SK-N-DZ (cell line): ENCODE measurements at regions not wholly inside any gene's neighbourhood (a gene's known extent, or its start where the extent isn't known, plus 50 kb on each side); places are given as distances from the start of the nearest gene placed in this dataset.
"Not testable (repeated sequence)": the region's sequence is repeated elsewhere in the genome, so short reads cannot be mapped to it uniquely, and the experiment has no call there.

Experiments
- DNase-seq: peaks from one replicate; pipeline ENCODE4 v3.0.0-alpha.2; 2015; ENCODE audit warnings: low spot score

GRCh38 chr5:105934171-105934570, 1736.6 kb downstream of the EFNA5 start:
- DNase-seq: no peak

GRCh38 chr5:105931881-105932421, 1738.8 kb downstream of the EFNA5 start:
- no peak for DNase-seq

GRCh38 chr5:105929858-105930257, 1740.9 kb downstream of the EFNA5 start:
- no peak for DNase-seq

- no peak for DNase-seq
These were observed 1746.4 kb downstream of the EFNA5 start for GRCh38 chr5:105924366-105924765.

GRCh38 chr5:105922574-105922973, 1748.2 kb downstream of the EFNA5 start:
- DNase-seq: no peak

GRCh38 chr5:105922080-105922479, 1748.7 kb downstream of the EFNA5 start:
- DNase-seq: peak; percentile 16

- no peak for DNase-seq
These were observed 1753.5 kb downstream of the EFNA5 start for GRCh38 chr5:105917189-105917588.

GRCh38 chr5:105907016-105907415, 1763.7 kb downstream of the EFNA5 start:
- no peak for DNase-seq

- no peak for DNase-seq
These were observed 1765.3 kb downstream of the EFNA5 start for GRCh38 chr5:105905392-105905791.

GRCh38 chr5:105903069-105903468, 1767.7 kb downstream of the EFNA5 start:
- DNase-seq: peak; percentile 90

- DNase-seq: no peak
These were observed 1771.0 kb downstream of the EFNA5 start for GRCh38 chr5:105899726-105900125.

GRCh38 chr5:105898183-105898582, 1772.6 kb downstream of the EFNA5 start:
- no peak for DNase-seq

- no peak for DNase-seq
These were observed 1785.5 kb downstream of the EFNA5 start for GRCh38 chr5:105885266-105885665.

GRCh38 chr5:105882956-105883481, 1787.7 kb downstream of the EFNA5 start:
- DNase-seq: no peak

GRCh38 chr5:105878402-105878801, 1792.3 kb downstream of the EFNA5 start:
- no peak for DNase-seq

GRCh38 chr5:105877592-105877991, 1793.1 kb downstream of the EFNA5 start:
- no peak for DNase-seq

GRCh38 chr5:105874316-105874715, 1796.4 kb downstream of the EFNA5 start:
- DNase-seq: no peak

GRCh38 chr5:105872569-105873270, 1798.0 kb downstream of the EFNA5 start:
- no peak for DNase-seq

- DNase-seq: no peak
These were observed 1802.5 kb downstream of the EFNA5 start for GRCh38 chr5:105868038-105868780.

- DNase-seq: no peak
These were observed 1804.9 kb downstream of the EFNA5 start for GRCh38 chr5:105865834-105866233.

GRCh38 chr5:105859350-105859749, 1811.4 kb downstream of the EFNA5 start:
- not testable (repeated sequence) for DNase-seq

GRCh38 chr5:105849701-105850100, 1821.0 kb downstream of the EFNA5 start:
- no peak for DNase-seq

- peak; percentile 8 for DNase-seq
These were observed 1829.9 kb downstream of the EFNA5 start for GRCh38 chr5:105840800-105841199.
